OCI-LY7 (cell line): ENCODE measurements at regions not wholly inside any gene's neighbourhood (a gene's known extent, or its start where the extent isn't known, plus 50 kb on each side); places are given as distances from the start of the nearest gene placed in this dataset.

Experiments used
- EZH2phosphoT487 ChIP-seq: fragments of 200-600 bp; sonication (generic); IDR thresholded peaks from 2 replicates; pipeline ENCODE4 v1.6.1; 2018; ENCODE audit warnings: low read depth, borderline replicate concordance, mild to moderate bottlenecking, mixed run types, antibody characterized with exemption, low read length, moderate library complexity, mixed read lengths
- TF ChIP-seq, protein P1 (sequence below): fragments of 200-600 bp; sonication (generic); conservative IDR thresholded peaks from 2 replicates; pipeline ENCODE4 v1.5.1; 2014; ENCODE audit warnings: mild to moderate bottlenecking, antibody characterized with exemption, low read length, moderate library complexity, mixed read lengths

GRCh38 chr17:53574038-53574437, 248.7 kb upstream of the KIF2B start:
- TF ChIP-seq, protein P1, sequence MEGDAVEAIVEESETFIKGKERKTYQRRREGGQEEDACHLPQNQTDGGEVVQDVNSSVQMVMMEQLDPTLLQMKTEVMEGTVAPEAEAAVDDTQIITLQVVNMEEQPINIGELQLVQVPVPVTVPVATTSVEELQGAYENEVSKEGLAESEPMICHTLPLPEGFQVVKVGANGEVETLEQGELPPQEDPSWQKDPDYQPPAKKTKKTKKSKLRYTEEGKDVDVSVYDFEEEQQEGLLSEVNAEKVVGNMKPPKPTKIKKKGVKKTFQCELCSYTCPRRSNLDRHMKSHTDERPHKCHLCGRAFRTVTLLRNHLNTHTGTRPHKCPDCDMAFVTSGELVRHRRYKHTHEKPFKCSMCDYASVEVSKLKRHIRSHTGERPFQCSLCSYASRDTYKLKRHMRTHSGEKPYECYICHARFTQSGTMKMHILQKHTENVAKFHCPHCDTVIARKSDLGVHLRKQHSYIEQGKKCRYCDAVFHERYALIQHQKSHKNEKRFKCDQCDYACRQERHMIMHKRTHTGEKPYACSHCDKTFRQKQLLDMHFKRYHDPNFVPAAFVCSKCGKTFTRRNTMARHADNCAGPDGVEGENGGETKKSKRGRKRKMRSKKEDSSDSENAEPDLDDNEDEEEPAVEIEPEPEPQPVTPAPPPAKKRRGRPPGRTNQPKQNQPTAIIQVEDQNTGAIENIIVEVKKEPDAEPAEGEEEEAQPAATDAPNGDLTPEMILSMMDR = no peak
- no peak for TF ChIP-seq EZH2phosphoT487
